Lower leg skin (tissue), 3 donors: ENCODE measurements at regions not wholly inside any gene's neighbourhood (a gene's known extent, or its start where the extent isn't known, plus 50 kb on each side); places are given as distances from the start of the nearest gene placed in this dataset.

Experiments
- POLR2A ChIP-seq, 2 donors: fragments of 450-650 bp; IDR thresholded peaks; one replicate each; pipeline ENCODE4 v1.6.1; 2016 to 2017; ENCODE audit warnings: antibody characterized with exemption in 2 of 2, mild to moderate bottlenecking in 1 of 2, moderate library complexity in 1 of 2
- TF ChIP-seq, protein P1 (sequence below), 3 donors: fragments of 450-650 bp; IDR thresholded peaks; one replicate each; pipeline ENCODE4 v1.5.1; 2016; ENCODE audit warnings: antibody characterized with exemption in 3 of 3, mild to moderate bottlenecking in 3 of 3, moderate library complexity in 2 of 3

- TF ChIP-seq, protein P1, sequence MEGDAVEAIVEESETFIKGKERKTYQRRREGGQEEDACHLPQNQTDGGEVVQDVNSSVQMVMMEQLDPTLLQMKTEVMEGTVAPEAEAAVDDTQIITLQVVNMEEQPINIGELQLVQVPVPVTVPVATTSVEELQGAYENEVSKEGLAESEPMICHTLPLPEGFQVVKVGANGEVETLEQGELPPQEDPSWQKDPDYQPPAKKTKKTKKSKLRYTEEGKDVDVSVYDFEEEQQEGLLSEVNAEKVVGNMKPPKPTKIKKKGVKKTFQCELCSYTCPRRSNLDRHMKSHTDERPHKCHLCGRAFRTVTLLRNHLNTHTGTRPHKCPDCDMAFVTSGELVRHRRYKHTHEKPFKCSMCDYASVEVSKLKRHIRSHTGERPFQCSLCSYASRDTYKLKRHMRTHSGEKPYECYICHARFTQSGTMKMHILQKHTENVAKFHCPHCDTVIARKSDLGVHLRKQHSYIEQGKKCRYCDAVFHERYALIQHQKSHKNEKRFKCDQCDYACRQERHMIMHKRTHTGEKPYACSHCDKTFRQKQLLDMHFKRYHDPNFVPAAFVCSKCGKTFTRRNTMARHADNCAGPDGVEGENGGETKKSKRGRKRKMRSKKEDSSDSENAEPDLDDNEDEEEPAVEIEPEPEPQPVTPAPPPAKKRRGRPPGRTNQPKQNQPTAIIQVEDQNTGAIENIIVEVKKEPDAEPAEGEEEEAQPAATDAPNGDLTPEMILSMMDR (IDR thresholded peaks at IDR 0.05) = no peak
- no peak for TF ChIP-seq POLR2A (IDR thresholded peaks at IDR 0.05)
These were observed 819.8 kb downstream of the GATA3 start for GRCh38 chr10:8874268-8874667.
